K562 (cell line): ENCODE measurements at regions not wholly inside any gene's neighbourhood (a gene's known extent, or its start where the extent isn't known, plus 50 kb on each side); places are given as distances from the start of the nearest gene placed in this dataset.

ENCODE experiments used
- EHMT2 ChIP-seq: fragments of 450-650 bp; IDR thresholded peaks from 2 replicates; pipeline ENCODE4 v1.6.1; 2018; ENCODE audit warnings: antibody characterized with exemption
- ETV6 ChIP-seq, 3 experiments: fragments of 150-350 bp in 1 of 3; sonication (generic) in 1 of 3; formaldehyde crosslinking in 1 of 3; IDR thresholded peaks; 2 replicates each; pipeline versions ENCODE4 v1.6.1 to v1.8.0; 2014 to 2022; ENCODE audit warnings: borderline replicate concordance in 2 of 3, low read depth in 2 of 3, antibody characterized with exemption in 1 of 3, low read length in 1 of 3, mild to moderate bottlenecking in 1 of 3, missing genetic modification reagents in 1 of 3
- NFRKB ChIP-seq: fragments of 450-650 bp; IDR thresholded peaks from 2 replicates; pipeline ENCODE4 v1.6.1; 2016; ENCODE audit warnings: low read depth
- ZNF395 ChIP-seq: fragments of 200-800 bp; sonication (Bioruptor generic); IDR thresholded peaks from 2 replicates; pipeline ENCODE4 v1.6.1; 2017; ENCODE audit warnings: missing genetic modification characterization, missing compliant biosample characterization
- ZNF740 ChIP-seq, 3 experiments: fragments of 200-800 bp in 1 of 3; sonication (Bioruptor generic) in 1 of 3; sonication (generic) in 1 of 3; formaldehyde crosslinking in 1 of 3; IDR thresholded peaks; 2 replicates each; pipeline versions ENCODE4 v1.6.1 to v1.8.0; 2016 to 2022; ENCODE audit warnings: mild to moderate bottlenecking in 2 of 3, missing compliant biosample characterization in 2 of 3, missing genetic modification characterization in 2 of 3, missing genetic modification reagents in 1 of 3
- TF ChIP-seq, protein P1 (sequence below), 2 experiments: fragments of 450-650 bp in 1 of 2; sonication (generic) in 1 of 2; formaldehyde crosslinking in 1 of 2; IDR thresholded peaks; 2 replicates each; pipeline versions ENCODE4 v1.7.1 to v1.9.0; 2016 to 2022; ENCODE audit warnings: inconsistent platforms in 1 of 2, mild to moderate bottlenecking in 1 of 2, missing genetic modification reagents in 1 of 2
- TF ChIP-seq, protein P2 (sequence below): IDR thresholded peaks from 3 replicates; pipeline ENCODE4 v1.6.1; 2011; ENCODE audit warnings: borderline replicate concordance, mild to moderate bottlenecking, moderate library complexity; ENCODE audit not compliant: insufficient read length; ENCODE audit errors: extremely low read depth
- TF ChIP-seq, protein P3 (sequence below): fragments of 250-450 bp; sonication (Bioruptor Pico); IDR thresholded peaks from 2 replicates; pipeline ENCODE4 v1.4.0; 2020; ENCODE audit warnings: borderline replicate concordance

DNA sequence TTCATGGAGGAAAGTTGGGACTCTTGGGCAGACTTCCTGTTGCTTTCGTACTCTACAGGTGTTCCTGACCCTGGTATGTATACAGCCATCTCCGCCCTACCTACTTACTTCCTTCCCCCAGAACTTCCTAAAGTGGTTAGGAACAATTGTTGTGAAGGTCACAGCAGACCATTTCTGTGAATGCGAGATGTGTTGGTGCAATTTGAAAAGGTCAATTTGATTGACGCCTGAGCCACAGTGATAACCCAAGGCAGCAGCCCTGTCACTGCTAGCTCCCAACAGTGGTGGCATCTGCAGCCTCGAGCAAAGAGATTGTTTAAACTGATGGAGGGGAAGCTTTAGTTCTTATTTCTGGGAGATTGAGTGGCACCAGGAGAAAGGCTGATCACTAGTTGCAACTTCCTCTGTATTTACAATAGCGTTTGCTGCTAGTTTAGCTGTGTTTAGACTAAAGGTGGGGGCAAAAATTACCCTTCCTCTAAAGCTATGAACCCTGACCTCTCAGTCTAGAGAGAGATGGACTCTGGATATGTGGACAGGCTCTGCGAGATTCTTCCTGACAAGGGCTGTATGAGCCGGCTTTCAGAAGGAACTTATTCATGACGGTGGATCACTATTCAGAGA lies 78.3 kb upstream of the MAP4K3 start (continued):
- TF ChIP-seq, protein P1, sequence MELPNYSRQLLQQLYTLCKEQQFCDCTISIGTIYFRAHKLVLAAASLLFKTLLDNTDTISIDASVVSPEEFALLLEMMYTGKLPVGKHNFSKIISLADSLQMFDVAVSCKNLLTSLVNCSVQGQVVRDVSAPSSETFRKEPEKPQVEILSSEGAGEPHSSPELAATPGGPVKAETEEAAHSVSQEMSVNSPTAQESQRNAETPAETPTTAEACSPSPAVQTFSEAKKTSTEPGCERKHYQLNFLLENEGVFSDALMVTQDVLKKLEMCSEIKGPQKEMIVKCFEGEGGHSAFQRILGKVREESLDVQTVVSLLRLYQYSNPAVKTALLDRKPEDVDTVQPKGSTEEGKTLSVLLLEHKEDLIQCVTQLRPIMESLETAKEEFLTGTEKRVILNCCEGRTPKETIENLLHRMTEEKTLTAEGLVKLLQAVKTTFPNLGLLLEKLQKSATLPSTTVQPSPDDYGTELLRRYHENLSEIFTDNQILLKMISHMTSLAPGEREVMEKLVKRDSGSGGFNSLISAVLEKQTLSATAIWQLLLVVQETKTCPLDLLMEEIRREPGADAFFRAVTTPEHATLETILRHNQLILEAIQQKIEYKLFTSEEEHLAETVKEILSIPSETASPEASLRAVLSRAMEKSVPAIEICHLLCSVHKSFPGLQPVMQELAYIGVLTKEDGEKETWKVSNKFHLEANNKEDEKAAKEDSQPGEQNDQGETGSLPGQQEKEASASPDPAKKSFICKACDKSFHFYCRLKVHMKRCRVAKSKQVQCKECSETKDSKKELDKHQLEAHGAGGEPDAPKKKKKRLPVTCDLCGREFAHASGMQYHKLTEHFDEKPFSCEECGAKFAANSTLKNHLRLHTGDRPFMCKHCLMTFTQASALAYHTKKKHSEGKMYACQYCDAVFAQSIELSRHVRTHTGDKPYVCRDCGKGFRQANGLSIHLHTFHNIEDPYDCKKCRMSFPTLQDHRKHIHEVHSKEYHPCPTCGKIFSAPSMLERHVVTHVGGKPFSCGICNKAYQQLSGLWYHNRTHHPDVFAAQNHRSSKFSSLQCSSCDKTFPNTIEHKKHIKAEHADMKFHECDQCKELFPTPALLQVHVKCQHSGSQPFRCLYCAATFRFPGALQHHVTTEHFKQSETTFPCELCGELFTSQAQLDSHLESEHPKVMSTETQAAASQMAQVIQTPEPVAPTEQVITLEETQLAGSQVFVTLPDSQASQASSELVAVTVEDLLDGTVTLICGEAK (IDR thresholded peaks at IDR 0.05), result no peak
- TF ChIP-seq, protein P1 (CRISPR knock-in tag; IDR thresholded peaks at IDR 0.05), result no peak
- TF ChIP-seq NFRKB (no peak), EHMT2 (0 out of 2 replicates have a peak, but pooled peaks have one; percentile 19), ZNF395 (CRISPR knock-in tag) (no peak), ETV6 (IDR thresholded peaks at IDR 0.05; ENCODE audit: borderline replicate concordance in 1 of 2, low read depth in 2 of 2, low read length in 1 of 2) (peak in 1 of 2 experiments; percentile 90; a peak in 2 of 4 replicates), ETV6 (CRISPR knock-in tag; IDR thresholded peaks at IDR 0.05; ENCODE audit: borderline replicate concordance) (no peak), ZNF740 (CRISPR knock-in tag; IDR thresholded peaks at IDR 0.05) (no peak), ZNF740 (tag; IDR thresholded peaks at IDR 0.05) (no peak)
- TF ChIP-seq, protein P2, sequence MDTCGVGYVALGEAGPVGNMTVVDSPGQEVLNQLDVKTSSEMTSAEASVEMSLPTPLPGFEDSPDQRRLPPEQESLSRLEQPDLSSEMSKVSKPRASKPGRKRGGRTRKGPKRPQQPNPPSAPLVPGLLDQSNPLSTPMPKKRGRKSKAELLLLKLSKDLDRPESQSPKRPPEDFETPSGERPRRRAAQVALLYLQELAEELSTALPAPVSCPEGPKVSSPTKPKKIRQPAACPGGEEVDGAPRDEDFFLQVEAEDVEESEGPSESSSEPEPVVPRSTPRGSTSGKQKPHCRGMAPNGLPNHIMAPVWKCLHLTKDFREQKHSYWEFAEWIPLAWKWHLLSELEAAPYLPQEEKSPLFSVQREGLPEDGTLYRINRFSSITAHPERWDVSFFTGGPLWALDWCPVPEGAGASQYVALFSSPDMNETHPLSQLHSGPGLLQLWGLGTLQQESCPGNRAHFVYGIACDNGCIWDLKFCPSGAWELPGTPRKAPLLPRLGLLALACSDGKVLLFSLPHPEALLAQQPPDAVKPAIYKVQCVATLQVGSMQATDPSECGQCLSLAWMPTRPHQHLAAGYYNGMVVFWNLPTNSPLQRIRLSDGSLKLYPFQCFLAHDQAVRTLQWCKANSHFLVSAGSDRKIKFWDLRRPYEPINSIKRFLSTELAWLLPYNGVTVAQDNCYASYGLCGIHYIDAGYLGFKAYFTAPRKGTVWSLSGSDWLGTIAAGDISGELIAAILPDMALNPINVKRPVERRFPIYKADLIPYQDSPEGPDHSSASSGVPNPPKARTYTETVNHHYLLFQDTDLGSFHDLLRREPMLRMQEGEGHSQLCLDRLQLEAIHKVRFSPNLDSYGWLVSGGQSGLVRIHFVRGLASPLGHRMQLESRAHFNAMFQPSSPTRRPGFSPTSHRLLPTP, result no peak
- TF ChIP-seq, protein P3, sequence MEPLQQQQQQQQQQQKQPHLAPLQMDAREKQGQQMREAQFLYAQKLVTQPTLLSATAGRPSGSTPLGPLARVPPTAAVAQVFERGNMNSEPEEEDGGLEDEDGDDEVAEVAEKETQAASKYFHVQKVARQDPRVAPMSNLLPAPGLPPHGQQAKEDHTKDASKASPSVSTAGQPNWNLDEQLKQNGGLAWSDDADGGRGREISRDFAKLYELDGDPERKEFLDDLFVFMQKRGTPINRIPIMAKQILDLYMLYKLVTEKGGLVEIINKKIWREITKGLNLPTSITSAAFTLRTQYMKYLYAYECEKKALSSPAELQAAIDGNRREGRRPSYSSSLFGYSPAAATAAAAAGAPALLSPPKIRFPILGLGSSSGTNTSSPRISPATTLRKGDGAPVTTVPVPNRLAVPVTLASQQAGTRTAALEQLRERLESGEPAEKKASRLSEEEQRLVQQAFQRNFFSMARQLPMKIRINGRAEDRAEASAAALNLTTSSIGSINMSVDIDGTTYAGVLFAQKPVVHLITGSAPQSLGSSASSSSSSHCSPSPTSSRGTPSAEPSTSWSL (CRISPR knock-in tag), result no peak
